ENCODE measurements at regions not wholly inside any gene's neighbourhood (a gene's known extent, or its start where the extent isn't known, plus 50 kb on each side); places are given as distances from the start of the nearest gene placed in this dataset.
"Not testable (repeated sequence)": the region's sequence is repeated elsewhere in the genome, so short reads cannot be mapped to it uniquely, and the experiment has no call there.

GRCh38 chr2:11997142-11997541 is 250.7 kb downstream of the LPIN1 start:
- DNase-seq: no peak

- DNase-seq: no peak
These were observed 251.8 kb downstream of the LPIN1 start for GRCh38 chr2:11998218-11998617.

GRCh38 chr2:11998626-11999378 is 252.4 kb downstream of the LPIN1 start:
- DNase-seq: no peak

- DNase-seq: no peak
These were observed 255.2 kb downstream of the LPIN1 start for GRCh38 chr2:12001621-12002020.

GRCh38 chr2:12002215-12002614 is 255.8 kb downstream of the LPIN1 start:
- DNase-seq: no peak

GRCh38 chr2:12004713-12005112 is 258.3 kb downstream of the LPIN1 start:
- no peak for DNase-seq

GRCh38 chr2:12005886-12006681 is 259.7 kb downstream of the LPIN1 start:
- peak; percentile 80 for DNase-seq

- DNase-seq: peak; percentile 91
These were observed 260.4 kb downstream of the LPIN1 start for GRCh38 chr2:12006850-12007249.

- DNase-seq: peak; percentile 30
These were observed 260.9 kb downstream of the LPIN1 start for GRCh38 chr2:12007282-12007681.

GRCh38 chr2:12008425-12009061 is 262.1 kb downstream of the LPIN1 start:
- no peak for DNase-seq

- no peak for DNase-seq
These were observed 263.0 kb downstream of the LPIN1 start for GRCh38 chr2:12009323-12009905.

GRCh38 chr2:12010059-12010458 is 263.6 kb downstream of the LPIN1 start:
- no peak for DNase-seq

GRCh38 chr2:12010779-12011178 is 264.3 kb downstream of the LPIN1 start:
- DNase-seq: no peak

GRCh38 chr2:12014088-12014960 is 267.9 kb downstream of the LPIN1 start:
- DNase-seq: no peak

- no peak for DNase-seq
These were observed 271.2 kb downstream of the LPIN1 start for GRCh38 chr2:12017499-12018157.

- not testable (repeated sequence) for DNase-seq
These were observed 272.3 kb downstream of the LPIN1 start for GRCh38 chr2:12018726-12019125.

GRCh38 chr2:12020833-12021469 is 274.5 kb downstream of the LPIN1 start:
- no peak for DNase-seq

- DNase-seq: not testable (repeated sequence)
These were observed 277.9 kb downstream of the LPIN1 start for GRCh38 chr2:12024197-12024907.

- DNase-seq: no peak
These were observed 280.7 kb downstream of the LPIN1 start for GRCh38 chr2:12027136-12027535.

GRCh38 chr2:12031866-12032265 is 285.4 kb downstream of the LPIN1 start:
- DNase-seq: no peak

GRCh38 chr2:12032398-12032797 is 286.0 kb downstream of the LPIN1 start:
- no peak for DNase-seq
